HEK293T (cell line): ENCODE measurements at regions not wholly inside any gene's neighbourhood (a gene's known extent, or its start where the extent isn't known, plus 50 kb on each side); places are given as distances from the start of the nearest gene placed in this dataset.

Source experiments
- BHLHE40 ChIP-seq: fragments of 450-650 bp; IDR thresholded peaks from 2 replicates; pipeline ENCODE4 v1.6.1; 2016; ENCODE audit warnings: mild to moderate bottlenecking, moderate library complexity, borderline replicate concordance
- ELF4 ChIP-seq: fragments of 450-650 bp; IDR thresholded peaks from 2 replicates; pipeline ENCODE4 v1.6.1; 2017; ENCODE audit warnings: antibody characterized with exemption
- FOXA1 ChIP-seq: fragments of 450-650 bp; IDR thresholded peaks from 2 replicates; pipeline ENCODE4 v1.6.1; 2016; ENCODE audit warnings: mild to moderate bottlenecking
- SP1 ChIP-seq: fragments of 450-650 bp; IDR thresholded peaks from 2 replicates; pipeline ENCODE4 v1.6.1; 2017
- SUZ12 ChIP-seq: fragments of 450-650 bp; IDR thresholded peaks from 2 replicates; pipeline ENCODE4 v1.6.1; 2016; ENCODE audit warnings: mild to moderate bottlenecking
- TARDBP ChIP-seq: fragments of 450-650 bp; IDR thresholded peaks from 2 replicates; pipeline ENCODE4 v1.6.1; 2016

DNA sequence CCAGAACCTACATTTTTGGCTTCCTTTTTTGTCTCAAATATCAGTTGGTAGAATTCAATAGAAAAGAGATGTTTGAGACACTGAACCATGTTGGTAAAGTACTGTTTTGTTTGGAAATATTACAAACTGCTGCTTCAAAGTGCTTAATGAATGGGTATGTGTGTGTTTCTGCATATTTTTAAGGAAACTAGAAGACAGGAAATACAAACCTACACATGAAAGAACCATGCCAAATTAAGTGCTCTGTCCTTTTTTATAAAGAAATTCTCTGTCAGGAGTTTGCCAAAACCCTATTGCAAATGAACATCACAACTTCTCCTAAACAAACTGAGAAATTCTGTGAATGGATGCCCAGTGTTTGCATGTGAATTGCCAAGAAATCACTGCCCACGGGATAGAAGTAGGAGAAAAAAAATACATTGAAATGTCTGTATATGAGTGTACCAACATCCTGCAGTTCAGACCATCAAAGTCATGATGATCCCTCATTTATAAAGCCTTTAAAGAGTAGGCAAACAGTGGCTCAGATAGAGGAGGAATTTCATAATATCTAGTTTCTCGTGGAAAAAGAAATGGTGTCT lies 69.6 kb upstream of the RND3 start:
- TF ChIP-seq SP1: no peak
- no peak for TF ChIP-seq BHLHE40
- TF ChIP-seq ELF4: no peak
- no peak for TF ChIP-seq FOXA1
- TF ChIP-seq SUZ12: no peak
- no peak for TF ChIP-seq TARDBP
